ENCODE measurements at regions not wholly inside any gene's neighbourhood (a gene's known extent, or its start where the extent isn't known, plus 50 kb on each side); places are given as distances from the start of the nearest gene placed in this dataset.

- Histone ChIP-seq H3K9ac (ENCODE audit: low read depth, low read length) (no peak overlapping the region), H3K36me3 (ENCODE audit: insufficient read depth, low read length) (no peaks in the 10 kb centered on the region), H3K4me1 (ENCODE audit: insufficient read depth, low read length) (no peaks in the 10 kb centered on the region), H3K9me3 (ENCODE audit: control insufficient read depth, insufficient read depth, low read length) (no peaks in the 10 kb centered on the region)
Measured at GRCh38 chr9:108652851-108653250, 202.9 kb downstream of the ACTL7B start.

DNA sequence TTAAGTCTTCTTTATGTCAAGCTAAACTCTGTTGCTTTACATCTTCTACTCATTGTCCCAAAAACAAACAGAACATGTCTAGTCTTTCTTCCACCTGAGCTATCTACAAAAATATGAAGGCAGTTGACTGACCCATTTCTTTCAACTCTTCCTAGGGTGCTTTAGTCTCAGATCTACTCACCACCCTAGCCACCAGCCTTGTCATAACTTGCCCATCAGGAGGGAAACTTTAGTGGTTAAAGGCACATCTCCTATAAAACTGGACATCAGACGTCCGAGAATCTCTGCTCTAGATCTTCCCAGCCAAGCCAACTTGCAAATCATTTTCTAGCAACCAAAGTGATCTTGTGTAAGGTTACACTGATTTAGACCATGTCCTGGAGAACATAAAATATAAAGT, 205.0 kb downstream of the ACTL7B start:
- no peak overlapping the region for H3K9ac ChIP-seq (ENCODE audit: low read depth, low read length)
- no peaks in the 10 kb centered on the region for H3K4me1 ChIP-seq (ENCODE audit: insufficient read depth, low read length)
- no peaks in the 10 kb centered on the region for H3K9me3 ChIP-seq (ENCODE audit: control insufficient read depth, insufficient read depth, low read length)
- no peaks in the 10 kb centered on the region for H3K36me3 ChIP-seq (ENCODE audit: insufficient read depth, low read length)

GRCh38 chr9:108645520-108645919, 210.3 kb downstream of the ACTL7B start:
- Histone ChIP-seq H3K9me3 (ENCODE audit: control insufficient read depth, insufficient read depth, low read length) (no peaks in the 10 kb centered on the region), H3K36me3 (ENCODE audit: insufficient read depth, low read length) (no peaks in the 10 kb centered on the region), H3K9ac (ENCODE audit: low read depth, low read length) (no peak overlapping the region), H3K4me1 (ENCODE audit: insufficient read depth, low read length) (no peaks in the 10 kb centered on the region)

GRCh38 chr9:108643731-108644510, 211.9 kb downstream of the ACTL7B start:
- Histone ChIP-seq H3K9me3 (ENCODE audit: control insufficient read depth, insufficient read depth, low read length) (no peaks in the 10 kb centered on the region), H3K9ac (ENCODE audit: low read depth, low read length) (no peak overlapping the region), H3K4me1 (ENCODE audit: insufficient read depth, low read length) (no peaks in the 10 kb centered on the region), H3K36me3 (ENCODE audit: insufficient read depth, low read length) (no peaks in the 10 kb centered on the region)

GRCh38 chr9:108642871-108643270, 212.9 kb downstream of the ACTL7B start:
- H3K9ac ChIP-seq (ENCODE audit: low read depth, low read length): no peak overlapping the region
- H3K36me3 ChIP-seq (ENCODE audit: insufficient read depth, low read length): no peaks in the 10 kb centered on the region
- no peaks in the 10 kb centered on the region for H3K9me3 ChIP-seq (ENCODE audit: control insufficient read depth, insufficient read depth, low read length)
- no peaks in the 10 kb centered on the region for H3K4me1 ChIP-seq (ENCODE audit: insufficient read depth, low read length)

- no peaks in the 10 kb centered on the region for H3K36me3 ChIP-seq (ENCODE audit: insufficient read depth, low read length)
- peaks cover 6% of the 10 kb centered on the region; the same call in 1 of the 2 replicates for H3K4me1 ChIP-seq (ENCODE audit: insufficient read depth, low read length)
- H3K9ac ChIP-seq (ENCODE audit: low read depth, low read length): no peak overlapping the region
- no peaks in the 10 kb centered on the region for H3K9me3 ChIP-seq (ENCODE audit: control insufficient read depth, insufficient read depth, low read length)
Measured at GRCh38 chr9:108640230-108640629, 215.6 kb downstream of the ACTL7B start.

GRCh38 chr9:108639696-108640095, 216.1 kb downstream of the ACTL7B start:
- Histone ChIP-seq H3K36me3 (ENCODE audit: insufficient read depth, low read length) (no peaks in the 10 kb centered on the region), H3K9me3 (ENCODE audit: control insufficient read depth, insufficient read depth, low read length) (no peaks in the 10 kb centered on the region), H3K4me1 (ENCODE audit: insufficient read depth, low read length) (peaks cover 6% of the 10 kb centered on the region; the same call in 1 of the 2 replicates), H3K9ac (ENCODE audit: low read depth, low read length) (no peak overlapping the region)

GRCh38 chr9:108639091-108639490, 216.7 kb downstream of the ACTL7B start:
- no peak overlapping the region for H3K9ac ChIP-seq (ENCODE audit: low read depth, low read length)
- peaks cover 6% of the 10 kb centered on the region; the same call in 1 of the 2 replicates for H3K4me1 ChIP-seq (ENCODE audit: insufficient read depth, low read length)
- H3K9me3 ChIP-seq (ENCODE audit: control insufficient read depth, insufficient read depth, low read length): no peaks in the 10 kb centered on the region
- no peaks in the 10 kb centered on the region for H3K36me3 ChIP-seq (ENCODE audit: insufficient read depth, low read length)

DNA sequence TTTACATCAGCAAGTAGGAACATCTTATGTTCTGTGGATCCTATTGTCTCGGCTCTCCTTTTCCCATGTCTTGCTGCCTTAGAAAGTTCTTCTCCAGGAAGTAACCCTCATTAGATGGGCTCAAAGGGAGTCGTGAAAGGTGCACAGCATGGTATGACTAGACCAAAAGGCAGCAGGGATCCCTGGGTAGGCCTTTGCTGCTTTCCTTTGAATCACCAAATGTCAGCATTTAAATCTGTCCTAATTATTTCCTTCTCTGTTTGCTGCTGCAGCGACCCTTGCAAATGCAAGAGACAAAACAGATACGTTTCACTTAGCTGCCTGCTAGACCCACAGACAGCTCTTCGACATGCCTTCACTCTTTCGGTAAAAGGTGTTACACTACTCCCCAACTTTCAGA, 218.4 kb downstream of the ACTL7B start:
- H3K36me3 ChIP-seq (ENCODE audit: insufficient read depth, low read length): no peaks in the 10 kb centered on the region
- H3K9ac ChIP-seq (ENCODE audit: low read depth, low read length): no peak overlapping the region
- no peaks in the 10 kb centered on the region for H3K9me3 ChIP-seq (ENCODE audit: control insufficient read depth, insufficient read depth, low read length)
- H3K4me1 ChIP-seq (ENCODE audit: insufficient read depth, low read length): peaks cover 6% of the 10 kb centered on the region; the same call in 1 of the 2 replicates

GRCh38 chr9:108636013-108636412, 219.8 kb downstream of the ACTL7B start:
- Histone ChIP-seq H3K4me1 (ENCODE audit: insufficient read depth, low read length) (peaks cover 6% of the 10 kb centered on the region; the same call in 1 of the 2 replicates), H3K9ac (ENCODE audit: low read depth, low read length) (no peak overlapping the region), H3K36me3 (ENCODE audit: insufficient read depth, low read length) (no peaks in the 10 kb centered on the region), H3K9me3 (ENCODE audit: control insufficient read depth, insufficient read depth, low read length) (no peaks in the 10 kb centered on the region)

GRCh38 chr9:108634672-108635462, 220.9 kb downstream of the ACTL7B start:
- H3K9ac ChIP-seq (ENCODE audit: low read depth, low read length): no peak overlapping the region
- H3K36me3 ChIP-seq (ENCODE audit: insufficient read depth, low read length): no peaks in the 10 kb centered on the region
- H3K4me1 ChIP-seq (ENCODE audit: insufficient read depth, low read length): peaks cover 6% of the 10 kb centered on the region; the same call in 1 of the 2 replicates
- H3K9me3 ChIP-seq (ENCODE audit: control insufficient read depth, insufficient read depth, low read length): no peaks in the 10 kb centered on the region

- Histone ChIP-seq H3K9me3 (ENCODE audit: control insufficient read depth, insufficient read depth, low read length) (no peaks in the 10 kb centered on the region), H3K36me3 (ENCODE audit: insufficient read depth, low read length) (no peaks in the 10 kb centered on the region), H3K9ac (ENCODE audit: low read depth, low read length) (no peak overlapping the region), H3K4me1 (ENCODE audit: insufficient read depth, low read length) (peaks cover 6% of the 10 kb centered on the region; the same call in 1 of the 2 replicates)
Measured at GRCh38 chr9:108634204-108634603, 221.6 kb downstream of the ACTL7B start.

GRCh38 chr9:108631496-108632285, 224.1 kb downstream of the ACTL7B start:
- Histone ChIP-seq H3K4me1 (ENCODE audit: insufficient read depth, low read length) (no peaks in the 10 kb centered on the region), H3K9me3 (ENCODE audit: control insufficient read depth, insufficient read depth, low read length) (no peaks in the 10 kb centered on the region), H3K9ac (ENCODE audit: low read depth, low read length) (no peak overlapping the region), H3K36me3 (ENCODE audit: insufficient read depth, low read length) (no peaks in the 10 kb centered on the region)

DNA sequence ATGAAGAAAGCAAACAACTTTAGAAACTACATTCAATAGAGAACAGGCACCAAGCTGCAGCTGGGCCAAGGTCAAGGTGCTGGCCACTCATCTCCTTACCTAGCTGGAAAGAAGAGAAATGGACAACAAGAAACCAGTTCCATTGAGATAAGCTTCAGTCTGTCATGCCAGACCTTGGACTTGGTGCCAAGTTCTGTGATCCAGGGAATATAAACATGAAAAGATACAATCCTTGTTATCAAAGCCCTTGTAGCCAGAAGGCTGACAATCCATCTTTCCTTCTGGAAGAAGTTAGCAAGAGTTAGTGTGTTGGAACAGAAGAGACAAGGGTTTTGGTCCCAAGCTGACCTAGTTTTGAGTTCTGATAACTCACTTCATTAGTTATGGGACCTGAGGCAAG, 227.5 kb downstream of the ACTL7B start:
- Histone ChIP-seq H3K9me3 (ENCODE audit: control insufficient read depth, insufficient read depth, low read length) (no peaks in the 10 kb centered on the region), H3K9ac (ENCODE audit: low read depth, low read length) (no peak overlapping the region), H3K36me3 (ENCODE audit: insufficient read depth, low read length) (no peaks in the 10 kb centered on the region), H3K4me1 (ENCODE audit: insufficient read depth, low read length) (no peaks in the 10 kb centered on the region)

Measured in ES-I3 (cell line).